ENCODE measurements at regions not wholly inside any gene's neighbourhood (a gene's known extent, or its start where the extent isn't known, plus 50 kb on each side); places are given as distances from the start of the nearest gene placed in this dataset.

GRCh38 chr12:74245458-74245857 is 292.2 kb upstream of the ATXN7L3B start:
- TF ChIP-seq, protein P1, sequence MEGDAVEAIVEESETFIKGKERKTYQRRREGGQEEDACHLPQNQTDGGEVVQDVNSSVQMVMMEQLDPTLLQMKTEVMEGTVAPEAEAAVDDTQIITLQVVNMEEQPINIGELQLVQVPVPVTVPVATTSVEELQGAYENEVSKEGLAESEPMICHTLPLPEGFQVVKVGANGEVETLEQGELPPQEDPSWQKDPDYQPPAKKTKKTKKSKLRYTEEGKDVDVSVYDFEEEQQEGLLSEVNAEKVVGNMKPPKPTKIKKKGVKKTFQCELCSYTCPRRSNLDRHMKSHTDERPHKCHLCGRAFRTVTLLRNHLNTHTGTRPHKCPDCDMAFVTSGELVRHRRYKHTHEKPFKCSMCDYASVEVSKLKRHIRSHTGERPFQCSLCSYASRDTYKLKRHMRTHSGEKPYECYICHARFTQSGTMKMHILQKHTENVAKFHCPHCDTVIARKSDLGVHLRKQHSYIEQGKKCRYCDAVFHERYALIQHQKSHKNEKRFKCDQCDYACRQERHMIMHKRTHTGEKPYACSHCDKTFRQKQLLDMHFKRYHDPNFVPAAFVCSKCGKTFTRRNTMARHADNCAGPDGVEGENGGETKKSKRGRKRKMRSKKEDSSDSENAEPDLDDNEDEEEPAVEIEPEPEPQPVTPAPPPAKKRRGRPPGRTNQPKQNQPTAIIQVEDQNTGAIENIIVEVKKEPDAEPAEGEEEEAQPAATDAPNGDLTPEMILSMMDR (conservative IDR thresholded peaks at IDR 0.05; ENCODE audit: low read depth, low read length), result no peak
- TF ChIP-seq EZH2 (IDR thresholded peaks at IDR 0.05; ENCODE audit: borderline replicate concordance, low read depth, low read length, poor library complexity, severe bottlenecking), result no peak

Measured in A673 (cell line).